Activated effector memory CD4-positive, alpha-beta T cell treated with Interleukin-2 at 50 U/mL for 16 hours (primary cell): ENCODE measurements at regions not wholly inside any gene's neighbourhood (a gene's known extent, or its start where the extent isn't known, plus 50 kb on each side); places are given as distances from the start of the nearest gene placed in this dataset.
"Not testable (repeated sequence)": the region's sequence is repeated elsewhere in the genome, so short reads cannot be mapped to it uniquely, and the experiment has no call there.

Source experiments
- DNase-seq: peaks from one replicate; pipeline ENCODE4 v3.0.0-alpha.2; 2020

DNA sequence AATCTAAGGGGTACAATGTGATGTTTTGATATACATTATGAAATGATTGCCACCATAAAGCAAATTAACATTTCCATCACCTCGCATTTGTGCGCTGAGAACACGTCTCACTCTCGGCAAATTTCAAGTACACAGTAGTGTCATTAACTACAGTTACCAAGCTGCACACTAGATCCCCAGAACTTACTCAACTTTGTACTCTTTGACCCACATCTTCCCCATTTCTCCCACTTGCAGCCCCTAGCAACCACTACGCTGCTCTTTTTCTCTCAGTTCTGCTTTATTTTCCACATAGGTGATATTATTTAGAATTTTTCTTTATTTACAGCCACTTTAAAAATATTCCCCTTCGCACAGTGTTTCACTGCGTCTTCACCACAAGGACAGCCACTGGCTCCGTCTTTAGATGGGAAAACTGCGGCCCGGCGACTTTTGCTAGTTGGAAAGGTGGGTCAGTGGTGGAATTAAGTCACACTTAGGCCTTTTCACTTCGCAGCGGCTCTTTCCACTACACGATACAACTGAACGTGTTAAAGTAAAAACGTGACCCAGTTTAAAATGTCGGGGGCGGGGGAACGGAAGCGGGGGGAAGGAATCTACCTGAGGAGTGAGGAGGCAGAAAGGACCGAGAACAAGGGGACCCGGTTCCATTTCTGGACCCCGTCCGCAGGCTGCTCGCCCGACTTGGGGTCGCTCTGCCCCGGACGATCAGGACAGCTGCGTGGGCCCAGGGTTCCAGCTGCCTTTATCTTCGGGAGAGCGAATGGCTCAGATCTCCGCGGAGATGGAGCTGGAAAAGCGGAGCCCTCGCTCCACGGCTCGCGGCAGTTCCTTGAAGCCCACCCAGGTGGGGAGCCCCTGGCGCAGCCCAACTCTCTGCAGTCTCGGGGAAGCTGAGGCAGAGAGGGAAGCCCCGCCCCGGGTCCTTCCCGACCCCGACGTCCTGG lies 486.1 kb downstream of the UQCRFS1 start:
- DNase-seq, result no peak

DNA sequence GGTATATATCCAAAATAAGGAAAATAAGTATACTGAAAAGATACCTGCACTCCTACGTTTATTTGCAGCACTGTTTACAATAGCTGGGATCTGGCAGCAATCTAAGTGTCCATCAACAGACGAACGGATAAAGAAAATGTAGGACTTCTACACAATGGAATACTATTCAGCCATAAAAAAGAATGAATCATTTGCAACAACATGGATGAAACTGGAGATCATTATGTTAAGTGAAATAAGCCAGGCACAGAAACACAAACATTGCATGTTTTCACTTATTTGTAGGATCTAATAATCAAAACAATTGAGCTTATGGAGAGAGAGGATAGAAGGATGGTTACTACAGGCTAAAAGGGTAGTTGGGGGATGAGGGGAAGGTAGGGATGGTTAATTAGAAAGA lies 494.0 kb downstream of the UQCRFS1 start:
- DNase-seq, result no peak

DNA sequence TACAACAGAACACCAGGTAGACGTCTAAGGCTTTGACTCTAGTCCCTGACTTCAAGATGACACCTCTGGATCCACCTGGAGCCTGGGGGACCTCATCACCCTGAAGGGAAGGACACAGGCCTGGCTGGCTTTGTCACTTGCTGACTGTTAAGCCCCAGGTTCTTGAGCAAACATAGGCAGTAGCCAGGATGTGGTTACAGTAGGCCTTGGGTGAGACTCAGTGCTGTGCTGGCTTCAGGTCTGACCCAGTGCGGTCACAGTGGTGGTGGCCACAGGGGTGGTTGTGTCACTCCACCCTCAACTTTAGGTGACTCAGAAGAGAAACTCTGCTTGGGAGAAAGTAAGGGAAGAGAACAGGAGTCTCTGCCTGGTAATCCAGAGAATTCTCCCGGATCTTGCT lies 497.8 kb downstream of the UQCRFS1 start:
- no peak for DNase-seq

DNA sequence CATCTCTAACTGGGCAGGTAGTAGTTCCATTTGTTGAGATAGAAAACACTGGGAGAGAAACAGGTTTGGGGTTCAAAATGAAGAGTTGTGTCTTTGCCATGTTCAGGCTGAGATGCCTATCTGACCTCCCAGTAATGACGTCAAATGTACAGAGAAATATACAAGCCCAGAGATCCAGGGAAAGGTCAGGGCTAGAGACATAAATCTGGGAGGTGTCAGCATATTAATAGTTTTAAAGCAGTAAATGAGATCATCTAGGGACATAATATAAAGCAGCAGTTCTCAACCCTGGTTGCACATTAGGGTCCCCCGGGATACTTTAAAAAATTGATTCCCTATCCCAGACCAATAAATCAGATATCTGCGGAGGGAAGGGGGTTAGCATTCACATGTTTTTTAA lies 501.5 kb downstream of the UQCRFS1 start:
- DNase-seq, result no peak

DNA sequence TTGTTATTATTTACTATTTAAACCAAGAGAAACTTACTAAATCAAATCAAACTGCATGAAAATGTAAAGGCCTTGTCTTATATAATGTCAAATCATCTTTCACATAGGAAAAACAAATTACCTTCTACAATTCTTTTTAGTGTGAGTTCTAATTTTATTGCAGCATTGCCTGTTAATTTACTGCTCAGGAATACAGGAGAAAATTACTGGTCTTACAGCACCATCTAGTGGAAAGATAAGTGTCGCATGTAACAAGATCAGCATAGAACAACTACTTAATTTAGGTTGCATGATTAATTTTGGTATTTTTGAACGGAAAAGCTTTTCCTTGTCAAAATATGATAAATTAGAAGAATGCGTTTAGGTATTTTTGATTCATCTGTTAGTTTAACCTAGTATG lies 502.7 kb downstream of the UQCRFS1 start:
- DNase-seq, result no peak

DNA sequence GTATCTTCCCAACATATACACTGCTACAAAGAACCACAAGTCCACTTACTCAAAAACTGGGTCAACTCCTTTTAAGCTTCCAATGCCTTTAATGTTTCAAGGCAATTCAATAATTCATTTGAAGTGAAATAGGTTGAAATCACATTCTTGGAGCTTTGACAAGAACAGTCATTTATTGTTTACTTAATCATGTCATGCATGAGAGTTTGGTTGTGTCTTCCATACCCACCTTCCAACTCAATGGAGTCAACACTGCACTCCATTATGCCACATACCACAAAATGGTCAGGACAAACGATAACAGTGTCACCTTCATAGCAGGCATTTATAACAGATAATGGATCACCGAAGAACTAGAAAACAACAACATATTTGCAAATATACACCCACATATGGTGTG lies 506.3 kb downstream of the UQCRFS1 start:
- no peak for DNase-seq

DNA sequence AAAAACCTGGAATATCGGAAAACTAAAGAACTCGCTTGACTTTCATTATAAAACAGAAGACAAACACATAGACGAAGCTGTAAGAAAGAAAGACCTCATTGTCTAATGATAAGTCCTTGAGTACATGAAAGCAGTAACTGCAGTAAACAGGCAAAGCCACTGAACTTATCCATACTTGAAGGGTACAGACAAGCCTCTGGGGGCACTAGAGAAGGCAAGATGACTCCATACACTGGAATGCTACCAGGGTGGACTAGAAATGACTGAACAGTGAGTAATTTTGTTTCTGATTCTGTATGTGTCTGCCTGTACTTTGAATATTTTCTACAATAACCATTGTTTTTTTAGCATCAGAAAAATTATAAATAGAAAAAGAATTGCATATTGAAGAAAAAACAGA lies 507.9 kb downstream of the UQCRFS1 start:
- no peak for DNase-seq

DNA sequence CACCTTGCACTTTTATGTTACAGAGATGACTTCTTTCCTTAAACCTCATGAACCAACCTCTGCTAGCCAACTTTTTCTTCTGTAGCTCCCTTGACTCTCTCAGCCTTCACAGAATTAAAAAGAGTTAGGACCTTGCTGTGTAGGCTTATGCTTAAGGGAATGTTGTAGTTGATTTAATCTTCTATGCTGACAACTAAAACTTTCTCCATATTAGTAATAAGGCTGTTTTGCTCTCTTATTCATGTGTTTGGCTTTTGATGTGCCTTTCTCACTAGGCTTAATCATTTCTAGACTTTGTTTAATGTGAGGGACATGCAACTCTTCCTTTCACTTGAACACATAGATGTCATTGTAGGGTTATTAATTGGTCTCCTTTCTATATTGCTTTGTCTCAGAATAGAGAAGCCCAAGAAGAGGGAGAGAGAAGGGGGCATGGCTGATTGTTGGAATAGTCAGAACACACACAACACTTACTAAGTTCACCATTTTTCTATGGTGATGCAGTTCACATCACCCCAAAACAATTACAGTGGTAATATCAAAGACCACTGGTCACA lies 509.5 kb downstream of the UQCRFS1 start:
- no peak for DNase-seq

DNA sequence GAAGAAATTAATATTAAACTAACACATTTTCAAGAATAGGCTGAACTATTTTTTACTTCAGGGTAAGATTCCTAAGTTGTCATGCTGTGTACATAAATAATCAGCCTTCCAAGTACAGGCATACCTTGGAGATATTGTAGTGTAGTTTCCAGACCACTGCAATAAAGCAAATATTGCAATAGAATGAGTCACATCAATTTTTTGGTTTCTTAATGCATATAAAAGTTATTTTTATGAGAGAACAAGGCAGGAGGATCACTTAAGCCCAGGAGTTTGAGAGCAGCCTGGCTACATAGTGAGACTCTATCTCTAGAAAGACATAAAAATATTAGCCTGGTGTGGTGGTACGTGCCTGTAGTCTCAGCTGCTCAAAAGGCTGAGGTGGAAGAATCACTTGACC lies 511.5 kb downstream of the UQCRFS1 start:
- DNase-seq, result no peak

DNA sequence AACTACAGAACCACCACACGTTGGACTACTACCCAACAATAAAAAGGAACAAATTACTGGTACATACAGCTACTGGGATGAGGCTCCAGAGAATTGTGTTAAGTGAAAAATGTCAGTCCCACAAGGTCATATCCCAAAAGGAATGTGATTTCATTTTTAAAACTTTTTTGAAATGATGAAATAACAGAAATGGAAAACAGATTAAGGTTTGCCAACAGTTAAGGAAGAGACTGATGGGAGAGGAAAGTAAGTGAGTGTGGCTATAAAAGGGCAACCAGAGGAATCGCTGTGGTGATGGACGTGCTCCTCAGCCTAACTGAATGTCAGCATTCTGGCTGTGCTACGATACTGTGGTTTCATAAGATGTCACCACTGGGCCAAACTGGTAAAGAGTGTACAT lies 512.8 kb downstream of the UQCRFS1 start:
- DNase-seq, result no peak

DNA sequence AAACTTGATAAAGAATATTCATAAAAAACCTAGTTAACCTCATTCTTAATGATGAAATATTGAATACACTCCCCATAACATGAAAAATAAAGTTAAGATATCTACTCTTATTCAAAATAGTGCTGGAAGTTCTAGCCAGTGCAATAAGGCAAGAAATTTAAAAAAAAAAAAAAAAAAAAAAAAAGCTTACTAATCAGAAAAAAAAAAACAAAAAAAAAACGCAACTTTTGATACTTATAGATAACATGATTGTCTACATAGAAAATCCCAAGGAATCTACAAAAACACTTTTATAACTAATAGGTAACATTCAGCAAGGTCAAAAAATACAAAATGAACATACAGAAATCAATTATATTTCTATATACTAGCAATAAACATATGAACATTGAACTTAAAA lies 515.6 kb downstream of the UQCRFS1 start:
- no peak for DNase-seq

DNA sequence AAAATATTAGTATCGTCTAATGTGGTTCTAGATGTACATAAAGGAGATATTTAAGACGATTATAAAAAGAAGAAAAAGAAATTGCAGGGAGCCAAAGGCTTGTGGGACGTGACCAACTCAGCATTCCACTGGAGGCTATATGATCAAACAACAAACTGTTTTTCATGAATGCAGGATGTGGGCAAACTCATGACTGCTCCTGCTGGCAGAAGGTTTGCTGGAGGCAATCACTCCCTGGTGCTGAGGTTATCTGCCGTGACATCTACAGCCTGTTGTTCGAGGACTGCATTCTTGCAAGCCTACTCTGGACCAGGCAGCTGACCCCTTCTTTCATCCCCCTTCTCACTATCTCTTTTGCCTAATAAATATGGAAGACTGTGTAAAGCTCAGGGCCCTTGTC lies 518.1 kb downstream of the UQCRFS1 start:
- no peak for DNase-seq

DNA sequence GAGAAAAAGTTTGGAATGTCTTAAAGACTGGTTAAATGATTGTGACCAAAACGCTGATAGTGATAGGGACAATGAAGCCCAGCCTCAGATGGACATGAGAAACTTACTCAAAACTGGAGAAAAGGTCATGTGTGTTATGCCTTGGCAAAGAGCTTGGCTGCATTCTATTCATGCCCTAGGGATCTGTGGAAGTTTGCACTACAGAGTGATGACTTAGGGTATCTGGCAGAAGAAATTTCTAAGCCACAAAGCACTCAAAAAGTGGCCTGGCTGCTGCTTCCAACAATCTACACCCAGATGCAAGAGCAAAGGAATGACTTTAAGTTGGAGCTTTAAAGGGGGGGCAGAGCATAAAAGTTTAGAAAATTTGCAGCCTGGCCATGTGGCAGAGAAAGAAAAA lies 521.3 kb downstream of the UQCRFS1 start:
- no peak for DNase-seq

DNA sequence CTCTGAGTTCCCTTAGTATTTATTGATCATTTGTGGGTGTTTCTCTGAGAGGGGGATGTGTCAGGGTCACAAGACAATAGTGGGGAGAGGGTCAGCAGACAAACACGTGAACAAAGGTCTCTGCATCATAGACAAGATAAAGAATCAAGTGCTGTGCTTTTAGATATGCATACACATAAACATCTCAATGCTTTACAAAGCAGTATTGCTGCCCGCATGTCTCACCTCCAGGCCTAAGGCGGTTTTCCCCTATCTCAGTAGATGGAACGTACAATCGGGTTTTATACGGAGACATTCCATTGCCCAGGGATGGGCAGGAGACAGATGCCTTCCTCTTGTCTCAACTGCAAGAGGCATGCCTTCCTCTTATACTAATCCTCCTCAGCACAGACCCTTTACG lies 523.5 kb downstream of the UQCRFS1 start:
- not testable (repeated sequence) for DNase-seq

DNA sequence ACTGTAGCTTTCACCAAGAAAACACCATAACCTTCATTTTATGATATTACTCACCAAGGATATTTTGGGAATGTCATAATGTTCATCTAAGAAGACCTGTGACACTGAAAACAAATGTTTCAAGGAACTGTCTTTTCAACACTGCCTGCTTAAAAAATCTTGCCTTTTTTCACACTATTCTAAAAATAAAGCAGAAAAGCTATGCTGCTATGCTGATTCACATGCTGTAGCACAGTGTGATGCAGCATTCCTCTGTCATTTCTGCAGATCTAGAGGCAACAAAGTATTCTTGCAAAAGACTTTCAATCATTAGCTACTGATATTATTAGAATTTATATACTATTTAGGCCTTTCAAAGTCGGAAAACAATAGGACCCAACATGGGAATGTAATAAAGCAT lies 525.7 kb downstream of the UQCRFS1 start:
- DNase-seq, result no peak

DNA sequence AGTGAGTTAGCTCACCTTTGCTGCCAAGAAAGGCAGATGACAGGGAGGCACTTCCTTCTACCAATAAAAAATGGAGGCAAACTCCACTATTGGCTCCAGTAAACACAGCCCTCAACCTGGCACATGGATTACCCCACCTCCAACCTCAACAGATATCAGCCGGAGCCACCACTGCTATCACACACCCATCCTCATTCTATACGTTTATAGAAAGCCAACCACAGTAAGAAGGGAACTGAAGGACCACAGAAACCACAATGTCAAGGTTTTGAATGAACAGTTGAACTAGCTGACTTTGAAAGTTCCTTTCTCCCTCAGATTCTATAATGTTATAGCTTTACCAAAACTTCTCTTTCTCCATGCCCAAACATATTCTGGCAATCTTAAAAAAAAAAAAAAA lies 526.2 kb downstream of the UQCRFS1 start:
- no peak for DNase-seq

DNA sequence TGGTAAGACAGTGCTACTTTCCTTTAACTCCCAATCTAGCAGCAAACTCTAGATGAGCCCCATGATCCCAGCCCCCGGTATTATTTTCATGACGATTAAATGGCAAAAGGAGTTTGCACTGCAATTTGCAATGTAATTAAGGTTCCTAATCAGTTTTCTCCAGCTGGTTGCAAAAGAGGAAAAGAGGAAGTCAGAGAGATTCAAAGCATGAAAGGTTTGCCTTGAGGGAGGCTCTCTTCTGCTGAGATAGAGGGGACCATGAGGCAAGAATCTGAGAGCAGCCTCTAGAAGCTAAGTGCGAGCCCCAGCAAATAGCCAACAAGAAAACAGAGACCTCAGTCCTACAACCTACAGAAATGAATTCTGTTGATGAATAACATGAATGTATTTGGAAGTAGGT lies 527.1 kb downstream of the UQCRFS1 start:
- no peak for DNase-seq

DNA sequence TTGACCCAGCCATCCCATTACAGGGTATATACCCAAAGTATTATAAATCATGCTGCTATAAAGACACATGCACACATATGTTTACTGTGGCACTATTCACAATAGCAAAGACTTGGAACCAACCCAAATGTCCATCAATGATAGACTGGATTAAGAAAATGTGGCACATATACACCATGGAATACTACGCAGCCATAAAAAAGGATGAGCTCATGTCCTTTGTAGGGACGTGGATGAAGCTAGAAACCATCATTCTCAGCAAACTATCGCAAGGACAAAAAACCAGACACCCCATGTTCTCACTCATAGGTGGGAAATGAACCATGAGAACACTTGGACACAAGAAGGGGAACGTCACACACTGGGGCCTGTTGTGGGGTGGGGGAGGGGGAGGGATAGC lies 527.9 kb downstream of the UQCRFS1 start:
- not testable (repeated sequence) for DNase-seq

DNA sequence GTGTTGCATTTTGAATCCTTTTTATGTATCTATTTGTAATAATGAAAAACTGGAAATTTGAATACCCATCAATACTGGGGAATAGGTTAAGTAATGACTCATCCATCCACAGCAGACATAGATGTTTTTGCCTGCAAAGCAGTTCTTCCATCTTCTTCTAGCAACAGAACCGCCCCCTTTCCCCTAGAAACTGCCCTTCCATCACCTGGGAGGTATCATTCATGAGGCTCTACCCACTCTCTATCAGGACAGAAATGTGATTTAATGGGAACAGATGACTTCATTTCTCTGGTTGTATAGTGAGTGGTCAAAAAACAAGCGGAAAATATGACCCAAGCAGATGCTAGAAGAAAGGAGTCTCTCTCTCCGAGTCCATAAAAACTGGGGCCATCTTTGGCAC lies 532.8 kb downstream of the UQCRFS1 start:
- DNase-seq, result no peak

DNA sequence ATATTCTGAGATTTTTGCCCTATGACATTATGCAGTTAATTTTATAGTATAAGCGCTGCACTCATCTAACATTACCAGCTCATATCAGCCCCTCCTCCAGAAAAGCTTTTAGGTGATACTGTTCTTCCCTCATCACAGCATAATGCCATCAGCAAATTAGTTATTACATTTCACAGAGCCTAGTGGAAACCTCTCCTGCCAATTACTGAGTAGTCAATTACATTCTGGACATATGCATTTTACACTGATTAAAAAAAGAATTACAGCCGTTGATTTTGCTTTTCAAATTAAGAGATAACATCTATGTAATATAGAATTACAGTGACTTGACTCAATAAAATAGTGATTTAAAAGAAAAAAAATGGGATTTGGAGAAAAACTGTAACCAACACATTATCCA lies 542.1 kb downstream of the UQCRFS1 start:
- no peak for DNase-seq

DNA sequence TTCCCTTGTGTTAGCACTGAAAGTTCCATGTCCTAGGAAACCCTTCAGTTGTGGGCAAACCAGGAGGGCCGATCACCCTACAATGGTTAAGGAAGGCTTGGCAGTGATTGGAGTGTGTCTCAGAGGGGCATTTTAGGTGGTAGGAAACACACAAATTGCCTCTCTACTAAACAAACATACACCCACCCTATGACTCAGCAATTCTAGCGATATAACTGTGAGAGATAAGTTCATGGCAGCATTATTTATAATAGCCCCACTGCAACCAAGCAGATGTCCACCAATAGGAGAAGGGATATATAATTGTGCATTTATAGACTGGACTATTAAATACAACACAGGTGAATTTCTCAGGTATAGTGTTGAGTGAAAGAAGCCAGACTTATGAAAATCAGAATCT lies 543.1 kb downstream of the UQCRFS1 start:
- DNase-seq, result no peak

DNA sequence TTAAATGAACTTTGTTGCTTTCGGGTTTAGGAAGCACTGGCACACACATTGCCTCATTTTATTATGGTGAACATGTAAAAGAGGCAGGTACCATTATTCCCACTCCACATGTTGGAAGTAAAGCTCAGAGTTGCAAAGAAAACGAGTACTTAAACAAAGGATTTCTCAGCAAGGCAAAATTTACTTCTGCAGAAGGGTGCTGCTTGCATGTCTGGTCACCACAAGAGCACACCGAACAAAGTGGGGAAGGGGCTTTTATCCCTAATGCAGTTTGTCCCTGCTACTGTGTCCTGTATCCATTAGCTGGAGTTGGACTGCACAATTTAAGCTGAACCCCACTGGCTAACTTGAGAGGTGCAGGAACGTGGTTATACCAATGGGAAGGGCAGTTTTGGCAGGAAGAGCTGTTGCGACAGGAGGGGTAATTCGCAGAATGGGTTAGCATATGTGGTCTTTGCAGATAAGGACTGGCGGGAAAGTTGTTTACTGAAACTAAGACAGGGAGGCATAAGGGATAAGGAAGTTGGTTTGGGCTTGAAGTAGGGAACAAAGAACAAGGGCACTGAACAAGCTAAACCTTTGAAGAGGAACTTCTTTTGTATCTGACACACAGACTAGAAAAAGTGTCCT lies 545.5 kb downstream of the UQCRFS1 start:
- DNase-seq, result no peak

DNA sequence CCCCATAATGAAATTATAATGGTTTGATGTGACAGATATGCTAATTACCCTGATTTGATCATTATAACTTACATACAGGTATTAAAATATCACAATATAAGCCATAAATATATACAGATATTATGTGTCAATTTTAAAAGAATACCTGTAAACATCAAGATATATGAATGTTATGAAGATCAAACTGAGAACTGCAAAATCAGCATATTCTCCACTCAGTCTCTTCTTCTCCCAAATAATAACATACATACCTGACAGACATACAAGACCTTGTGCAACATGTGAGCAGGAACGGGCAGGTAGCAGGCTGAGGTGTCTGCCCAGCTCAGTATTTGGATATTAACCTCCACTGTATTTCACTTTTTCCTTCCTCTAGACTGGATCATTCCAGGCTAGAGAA lies 547.2 kb downstream of the UQCRFS1 start:
- no peak for DNase-seq

DNA sequence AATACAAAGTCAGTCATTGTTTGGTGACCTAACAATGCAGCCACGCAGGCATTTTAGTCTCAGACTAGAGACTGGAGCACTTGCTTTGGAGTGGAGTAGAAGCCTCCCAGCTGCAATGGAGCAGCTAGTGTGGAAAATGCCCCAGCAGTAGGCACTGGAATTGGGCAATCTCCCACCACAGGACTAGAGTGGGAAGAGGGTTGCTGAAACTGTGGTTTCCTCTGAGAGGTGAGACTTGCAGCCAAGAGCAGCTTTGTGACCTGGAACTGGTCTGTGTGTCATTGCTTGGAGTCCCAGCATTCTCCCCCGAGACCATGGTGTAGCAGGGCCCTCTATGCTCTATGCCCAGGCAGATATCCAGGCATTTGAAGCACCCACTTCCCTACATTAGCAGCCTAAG lies 556.3 kb downstream of the UQCRFS1 start:
- DNase-seq, result no peak
